Osteocyte (in vitro differentiated cells): ENCODE measurements at regions not wholly inside any gene's neighbourhood (a gene's known extent, or its start where the extent isn't known, plus 50 kb on each side); places are given as distances from the start of the nearest gene placed in this dataset.

Source experiments
- DNase-seq: peaks from one replicate; pipeline ENCODE4 v3.0.0; 2021; ENCODE audit warnings: mixed read lengths; ENCODE audit not compliant: unreplicated experiment; ENCODE audit errors: extremely low spot score
- H3K27ac Mint-ChIP-seq: one replicate; pipeline ENCODE4 v1.8.0; 2021; ENCODE audit warnings: mild to moderate bottlenecking, mixed read lengths; ENCODE audit not compliant: unreplicated experiment
- H3K27me3 Mint-ChIP-seq: one replicate; pipeline ENCODE4 v1.8.0; 2021; ENCODE audit warnings: mixed read lengths; ENCODE audit not compliant: unreplicated experiment
- H3K36me3 Mint-ChIP-seq: one replicate; pipeline ENCODE4 v1.8.0; 2021; ENCODE audit warnings: mixed read lengths; ENCODE audit not compliant: unreplicated experiment
- H3K4me1 Mint-ChIP-seq: one replicate; pipeline ENCODE4 v1.8.0; 2021; ENCODE audit warnings: mixed read lengths; ENCODE audit not compliant: unreplicated experiment
- H3K4me3 Mint-ChIP-seq: one replicate; pipeline ENCODE4 v1.8.0; 2021; ENCODE audit warnings: mild to moderate bottlenecking, moderate library complexity, mixed read lengths; ENCODE audit not compliant: unreplicated experiment
- H3K9me3 Mint-ChIP-seq: one replicate; pipeline ENCODE4 v1.8.0; 2021; ENCODE audit warnings: mixed read lengths; ENCODE audit not compliant: unreplicated experiment
- CTCF ChIP-seq: fragments of 200-600 bp; sonication (generic); IDR thresholded peaks from 2 replicates; pipeline ENCODE4 v1.5.0; 2021; ENCODE audit warnings: antibody characterized with exemption, mild to moderate bottlenecking, moderate library complexity

GRCh38 chr2:22420076-22420475 is 964.9 kb upstream of the KLHL29 start:
- no peaks in the 10 kb centered on the region for H3K36me3 Mint-ChIP-seq

GRCh38 chr2:22442051-22442450 is 942.9 kb upstream of the KLHL29 start:
- Mint-ChIP-seq H3K9me3 (peaks cover 3% of the 10 kb centered on the region), H3K27me3 (no peaks in the 10 kb centered on the region), H3K4me3 (no peak overlapping the region), H3K27ac (no peak overlapping the region), H3K4me1 (no peaks in the 10 kb centered on the region), H3K36me3 (no peaks in the 10 kb centered on the region)
- TF ChIP-seq CTCF = no peak
- no peak for DNase-seq

More at GRCh38 chr2:22420076-22420475, 964.9 kb upstream of the KLHL29 start:
- no peaks in the 10 kb centered on the region for H3K27me3 Mint-ChIP-seq
- TF ChIP-seq CTCF = no peak
- no peak overlapping the region for H3K27ac Mint-ChIP-seq
- H3K4me1 Mint-ChIP-seq = no peaks in the 10 kb centered on the region
- peaks cover 25% of the 10 kb centered on the region for H3K9me3 Mint-ChIP-seq
- no peak for DNase-seq
- H3K4me3 Mint-ChIP-seq = no peak overlapping the region

DNA sequence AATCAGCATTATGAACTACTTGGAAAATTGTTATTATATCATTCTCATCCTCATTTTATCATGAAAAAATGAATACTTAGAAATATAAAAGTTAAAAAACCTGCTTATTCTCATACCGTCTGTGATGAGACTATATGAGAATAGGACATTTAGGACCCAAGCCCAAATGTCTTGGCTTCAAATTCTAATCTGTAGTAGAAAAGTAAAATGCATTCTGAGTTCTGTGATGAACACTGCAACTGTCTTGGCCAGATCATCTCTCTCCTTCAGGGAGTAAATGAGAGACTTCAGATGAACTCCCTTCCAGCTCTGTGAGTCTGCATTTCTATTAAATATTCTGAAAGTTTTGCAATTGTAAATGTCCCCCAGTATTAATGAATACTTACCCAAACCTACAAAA is 940.7 kb upstream of the KLHL29 start:
- H3K36me3 Mint-ChIP-seq = no peaks in the 10 kb centered on the region
- H3K27ac Mint-ChIP-seq = no peak overlapping the region
- no peak for DNase-seq
- no peak for TF ChIP-seq CTCF
- H3K4me1 Mint-ChIP-seq = no peaks in the 10 kb centered on the region
- peaks cover 13% of the 10 kb centered on the region for H3K9me3 Mint-ChIP-seq
- no peaks in the 10 kb centered on the region for H3K27me3 Mint-ChIP-seq
- no peak overlapping the region for H3K4me3 Mint-ChIP-seq

GRCh38 chr2:22449696-22450095 is 935.3 kb upstream of the KLHL29 start:
- no peak for TF ChIP-seq CTCF
- Mint-ChIP-seq H3K27ac (no peak overlapping the region), H3K36me3 (no peaks in the 10 kb centered on the region), H3K27me3 (no peaks in the 10 kb centered on the region), H3K4me1 (no peaks in the 10 kb centered on the region), H3K4me3 (no peak overlapping the region), H3K9me3 (peaks cover 22% of the 10 kb centered on the region)
- no peak for DNase-seq

DNA sequence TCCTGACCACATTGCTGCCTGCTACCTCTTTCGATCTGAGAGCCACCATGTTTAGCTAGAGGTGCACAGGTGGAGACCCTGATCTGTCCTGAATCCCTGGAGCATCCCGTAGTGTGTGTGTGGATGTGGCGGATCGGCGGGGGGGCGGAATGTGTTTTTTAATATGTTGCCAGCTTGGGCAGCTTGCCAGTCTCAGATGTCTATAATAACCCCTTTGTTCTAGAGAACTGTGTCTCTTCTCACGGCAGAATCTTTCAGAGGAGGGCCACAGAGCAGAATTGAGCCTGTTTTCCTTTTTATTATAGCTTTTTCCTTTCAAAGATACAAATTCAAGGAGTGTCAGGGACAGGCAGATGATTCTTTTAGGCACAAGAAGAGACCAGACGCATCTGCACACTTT is 934.1 kb upstream of the KLHL29 start:
- Mint-ChIP-seq H3K9me3 (peaks cover 22% of the 10 kb centered on the region), H3K4me1 (no peaks in the 10 kb centered on the region), H3K27ac (no peak overlapping the region), H3K36me3 (no peaks in the 10 kb centered on the region), H3K27me3 (no peaks in the 10 kb centered on the region), H3K4me3 (no peak overlapping the region)
- no peak for TF ChIP-seq CTCF
- DNase-seq = no peak
